NCI-H2081 (cell line): ENCODE measurements at regions not wholly inside any gene's neighbourhood (a gene's known extent, or its start where the extent isn't known, plus 50 kb on each side); places are given as distances from the start of the nearest gene placed in this dataset.

Experiments
- DNase-seq, 2 experiments: peaks; one replicate each; lab custom pipeline; 2025; lab: John Stamatoyannopoulos, UW

DNA sequence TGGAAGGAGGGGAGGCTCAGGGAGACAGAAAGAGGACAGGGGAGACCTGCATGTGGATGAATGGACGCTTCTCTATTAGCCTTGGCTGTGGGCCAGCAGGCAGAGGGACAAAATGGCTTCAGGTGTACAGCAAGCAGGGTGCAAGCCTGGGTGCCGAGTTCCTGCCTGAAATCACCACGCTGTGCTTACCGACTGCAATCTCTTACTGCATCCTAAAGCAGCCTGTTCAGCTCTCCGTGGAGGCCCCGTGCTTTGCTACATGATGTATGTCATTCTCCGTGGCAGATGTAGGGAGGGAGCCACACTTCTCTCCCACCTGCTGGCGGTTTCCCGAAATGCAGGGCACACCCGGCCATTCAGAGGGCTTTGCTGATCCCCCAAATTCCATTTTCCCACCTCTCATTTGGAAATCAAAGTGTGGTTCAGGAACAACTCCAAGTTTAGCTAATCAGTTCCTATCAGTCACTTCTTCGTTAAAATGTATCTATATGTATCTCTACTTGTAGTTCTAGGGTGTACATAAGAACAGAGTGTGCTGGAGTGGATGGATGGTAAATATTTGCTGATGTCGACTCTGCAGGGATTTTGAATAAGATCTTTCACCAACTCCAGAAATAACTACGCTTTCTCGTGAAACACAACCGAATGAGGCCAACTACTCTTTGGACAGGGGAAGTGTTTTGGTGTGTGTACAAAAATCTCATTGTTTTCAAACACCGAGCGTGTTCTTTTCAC lies 122.3 kb upstream of the BACE2 start:
- peak; percentile 74 to 91 for DNase-seq

DNA sequence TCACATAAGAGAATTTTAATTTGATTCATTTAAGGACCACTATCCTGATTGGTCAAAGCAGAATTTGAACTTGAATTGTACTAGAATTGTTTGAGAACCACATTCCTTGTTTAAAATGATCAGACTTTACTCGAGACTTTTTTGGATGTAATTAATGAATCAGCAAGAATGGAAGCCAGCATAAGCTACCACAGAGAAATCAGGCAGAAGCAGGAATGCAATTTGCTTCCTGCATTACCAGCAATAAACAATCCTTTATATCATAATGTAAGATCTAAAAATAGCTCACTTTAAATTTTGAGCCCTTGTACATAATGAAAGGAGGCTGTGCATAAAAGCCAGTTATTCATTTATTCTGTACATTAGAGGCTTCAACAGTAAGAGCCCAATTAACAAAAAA lies 119.8 kb upstream of the BACE2 start:
- no peak for DNase-seq

DNA sequence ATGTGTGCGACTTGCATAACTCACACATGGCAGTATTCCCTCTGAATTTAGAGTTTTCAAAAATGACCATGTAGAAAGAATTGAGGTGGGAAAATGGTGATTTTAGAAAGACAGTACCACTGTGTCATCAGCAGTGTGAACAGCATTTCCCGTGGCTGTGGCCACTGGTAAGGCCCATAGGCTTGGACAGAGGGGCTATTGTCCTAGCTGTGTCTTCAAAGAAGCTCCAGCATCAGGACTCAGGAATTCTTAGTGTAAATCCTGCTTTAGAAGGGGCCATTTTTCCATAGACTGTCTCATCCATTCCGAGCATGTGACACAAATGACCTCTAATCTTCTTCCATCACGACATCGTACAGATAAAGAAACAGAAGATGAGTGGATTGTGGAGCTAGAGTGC lies 119.3 kb upstream of the BACE2 start:
- DNase-seq, result no peak

DNA sequence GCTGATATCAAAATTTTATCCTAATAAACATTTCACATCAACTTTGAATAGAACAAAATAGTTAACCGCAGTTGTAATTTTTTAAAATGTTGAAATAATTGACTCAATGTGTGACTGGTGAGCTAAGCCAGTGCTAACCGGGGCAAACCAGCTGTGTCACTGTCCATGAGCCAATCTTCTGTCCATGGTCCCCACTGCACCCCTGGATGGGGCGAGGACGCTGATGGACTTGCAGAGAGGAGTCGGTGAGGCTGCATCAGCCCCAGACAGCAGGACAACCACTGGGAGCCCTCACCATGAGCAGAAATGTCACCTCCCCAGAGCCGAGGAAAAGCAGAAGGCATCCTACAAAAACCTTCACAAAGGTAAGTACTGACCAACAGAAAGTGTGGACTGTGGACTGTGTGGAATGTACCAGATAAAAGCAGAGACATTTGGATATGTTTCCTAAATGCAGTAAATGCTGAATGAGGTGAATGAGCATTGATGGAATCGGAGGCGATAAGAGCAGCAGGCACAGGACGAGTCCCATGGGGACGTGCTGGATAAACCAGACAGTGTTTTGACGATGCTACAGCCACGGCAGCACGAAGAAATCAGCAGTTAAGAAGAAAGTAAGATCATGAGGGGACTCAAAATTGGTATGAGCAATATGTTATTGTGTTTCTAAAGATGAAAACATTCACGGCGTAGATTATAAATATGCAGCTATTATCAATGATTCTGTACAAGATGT lies 115.0 kb upstream of the BACE2 start:
- no peak for DNase-seq

DNA sequence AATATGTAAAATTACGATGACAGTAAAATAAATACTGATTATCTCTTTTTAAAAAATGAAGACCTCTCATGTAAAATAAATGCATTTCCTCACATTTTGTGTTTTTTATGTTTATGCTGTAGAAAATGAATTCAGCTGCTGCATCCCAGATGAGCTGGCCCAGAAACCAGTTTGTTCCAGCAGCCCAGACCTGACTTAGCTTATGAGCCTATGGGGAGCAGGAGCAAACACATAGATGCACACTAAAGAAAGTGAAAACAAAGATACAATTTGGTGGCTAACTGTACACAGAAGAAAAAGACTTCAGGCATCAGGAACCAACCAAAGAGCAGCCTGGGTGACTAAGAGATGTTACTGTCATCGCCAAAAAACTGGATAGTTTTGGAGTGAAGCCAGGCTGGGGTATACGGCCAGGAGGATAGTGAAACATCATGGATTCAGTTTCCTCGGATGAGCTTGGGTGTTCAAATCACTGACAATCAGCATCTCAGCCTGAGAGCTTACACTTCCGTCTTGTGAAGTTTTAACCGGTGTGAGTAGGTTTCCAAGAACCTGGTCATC lies 113.9 kb upstream of the BACE2 start:
- DNase-seq, result no peak

DNA sequence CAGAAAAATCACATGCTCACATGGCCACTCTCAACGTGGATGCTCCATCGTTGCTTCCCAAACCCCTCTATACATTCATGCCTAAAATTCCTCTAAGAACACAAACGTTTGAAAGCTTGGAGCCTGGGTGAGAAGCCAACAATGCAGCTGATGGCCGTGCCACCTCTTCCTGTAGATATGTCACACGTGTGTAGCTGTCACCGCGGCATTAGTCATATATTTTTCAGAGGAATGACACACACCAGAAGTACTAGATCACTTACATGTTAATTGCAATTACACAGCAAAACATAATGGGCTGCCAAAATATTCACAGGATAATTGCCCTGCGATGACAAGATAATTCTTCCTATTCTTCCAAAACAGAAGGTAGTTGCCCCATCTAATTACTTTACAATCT lies 112.7 kb upstream of the BACE2 start:
- peak in 1 of 2 experiments; percentile 27 for DNase-seq

DNA sequence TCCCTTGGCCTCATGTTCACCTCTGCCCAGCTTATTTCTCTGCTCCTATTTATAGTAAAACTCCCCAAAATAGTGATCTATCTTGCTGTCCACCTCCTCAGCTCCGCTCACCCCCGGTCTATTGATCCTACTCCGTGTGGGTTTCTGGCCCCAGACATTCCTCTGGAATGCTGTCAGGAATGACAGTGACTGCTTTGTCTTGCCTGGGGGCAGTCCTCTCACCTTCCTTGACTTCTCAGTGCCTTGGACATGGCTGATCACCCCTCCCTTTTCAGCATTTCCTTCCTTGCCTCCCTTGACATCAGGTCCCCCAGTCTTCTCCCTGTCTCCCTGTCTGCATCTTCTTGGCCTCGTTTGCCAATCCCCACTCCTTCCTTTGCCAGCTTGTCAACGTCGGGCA lies 108.1 kb upstream of the BACE2 start:
- no peak for DNase-seq

DNA sequence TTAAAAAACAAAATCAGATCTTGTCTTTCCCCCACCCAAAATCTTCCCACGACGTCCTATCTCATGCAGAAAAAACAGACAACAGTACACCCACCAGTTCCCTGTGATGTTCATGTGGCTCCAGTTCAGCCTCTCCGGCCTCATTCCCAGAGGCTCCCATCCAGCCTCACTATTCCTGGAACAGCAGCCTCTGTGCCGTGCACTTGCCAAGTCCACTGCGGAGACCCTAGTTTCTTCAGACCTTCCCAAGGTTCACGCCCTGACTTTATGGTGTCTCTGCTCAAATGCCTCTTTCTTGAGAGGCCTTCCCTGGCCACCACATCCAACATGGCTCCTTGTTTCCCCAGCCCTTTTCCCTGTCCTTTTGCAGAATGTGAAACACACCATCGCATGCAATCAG lies 106.3 kb upstream of the BACE2 start:
- no peak for DNase-seq

DNA sequence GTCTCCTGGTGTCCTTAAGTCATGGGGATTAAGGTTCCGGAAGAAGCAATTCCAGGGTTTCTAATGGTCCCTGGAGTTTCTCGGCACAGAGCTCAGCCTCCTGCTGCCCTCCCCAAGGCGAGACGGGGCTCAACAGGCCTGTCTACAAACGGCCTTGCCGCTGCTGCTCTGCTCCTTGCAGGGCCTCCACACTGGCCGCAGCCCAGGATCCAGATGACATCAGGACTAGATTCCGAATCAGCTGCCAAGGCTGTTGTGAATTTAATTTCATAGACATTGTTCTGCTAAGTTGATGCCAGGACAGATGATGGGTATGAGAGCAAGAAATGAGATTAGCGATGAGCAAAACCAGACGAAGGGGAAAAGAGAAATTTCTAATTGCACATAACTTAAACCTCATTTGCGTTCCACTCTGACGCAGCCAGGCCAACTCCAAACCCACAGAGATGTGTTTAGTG lies 103.6 kb upstream of the BACE2 start:
- DNase-seq, result no peak

DNA sequence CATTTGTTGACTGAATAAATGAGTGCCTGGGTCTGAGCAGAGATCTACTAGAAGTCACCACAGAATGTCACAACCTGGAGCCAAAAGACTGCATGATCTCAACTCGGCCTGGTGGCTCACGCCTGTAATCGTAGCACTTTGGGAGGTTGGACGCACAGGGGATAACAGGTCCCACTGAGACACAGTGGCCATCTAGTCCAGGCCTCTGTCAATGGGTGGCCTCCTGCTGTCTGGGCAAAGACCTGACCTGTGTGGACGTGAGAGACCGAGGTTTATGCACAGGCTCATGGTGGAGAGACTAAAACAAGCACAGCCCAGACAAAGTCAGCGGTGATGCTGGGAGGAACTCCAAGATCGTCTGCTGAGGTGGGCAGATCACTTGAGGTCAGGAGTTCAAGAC lies 103.0 kb upstream of the BACE2 start:
- no peak for DNase-seq

DNA sequence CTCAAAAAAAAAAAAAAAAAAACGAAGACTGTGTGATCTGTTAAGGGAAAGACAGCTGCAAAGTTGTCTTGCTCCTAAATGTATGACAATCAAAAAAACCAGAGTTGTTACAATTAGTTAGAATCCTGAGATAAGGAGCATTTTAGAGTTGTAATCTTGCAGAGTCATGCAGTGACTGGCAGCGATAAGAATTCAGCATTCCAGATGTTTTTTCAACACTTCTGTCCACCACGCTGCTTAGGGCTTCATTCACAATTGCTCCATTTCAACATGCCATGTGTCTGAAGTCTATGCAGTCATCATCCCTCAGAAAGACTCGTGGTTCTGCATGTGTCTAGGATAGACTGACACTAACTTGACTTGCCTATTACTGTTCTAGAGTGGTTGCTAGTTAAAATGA lies 102.4 kb upstream of the BACE2 start:
- DNase-seq, result no peak

DNA sequence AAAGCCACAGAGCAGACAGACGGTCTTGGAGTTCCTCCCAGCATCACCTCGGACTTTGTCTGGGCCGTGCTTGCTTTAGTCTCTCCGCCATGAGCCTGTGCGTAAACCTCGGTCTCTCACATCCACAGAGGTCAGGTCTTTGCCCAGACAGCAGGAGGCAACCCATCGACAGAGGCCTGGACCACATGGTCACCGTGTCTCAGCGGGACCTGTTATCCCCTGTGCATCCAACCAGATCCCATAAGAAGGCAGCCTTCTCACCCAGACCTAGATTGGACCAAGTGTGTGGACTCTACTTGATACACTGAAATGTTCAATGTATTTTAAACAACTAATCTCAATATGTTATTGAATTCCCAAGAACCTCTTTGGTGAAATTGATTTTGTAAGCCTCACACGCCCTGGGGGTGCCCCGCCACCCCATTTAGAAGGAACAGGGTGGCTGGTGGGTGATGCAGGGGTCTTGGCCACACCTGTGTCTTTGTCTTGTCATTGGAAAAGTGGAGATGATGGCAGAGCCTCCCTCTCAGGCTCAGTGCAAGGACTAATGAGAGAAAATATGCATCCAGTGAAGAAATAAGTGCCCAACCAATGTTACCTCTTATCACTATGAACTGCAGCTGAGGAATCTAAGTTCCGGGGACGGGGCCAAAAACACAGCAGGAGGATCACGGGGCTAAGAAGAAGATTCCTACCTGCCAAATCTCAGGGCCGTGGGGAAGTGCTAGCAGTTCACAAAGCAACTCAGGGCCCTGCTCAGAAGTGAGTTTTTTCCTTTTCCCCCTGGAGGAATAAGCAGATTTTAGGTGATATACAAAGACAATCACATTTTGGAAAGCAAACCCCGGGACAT lies 101.6 kb upstream of the BACE2 start:
- DNase-seq, result no peak

DNA sequence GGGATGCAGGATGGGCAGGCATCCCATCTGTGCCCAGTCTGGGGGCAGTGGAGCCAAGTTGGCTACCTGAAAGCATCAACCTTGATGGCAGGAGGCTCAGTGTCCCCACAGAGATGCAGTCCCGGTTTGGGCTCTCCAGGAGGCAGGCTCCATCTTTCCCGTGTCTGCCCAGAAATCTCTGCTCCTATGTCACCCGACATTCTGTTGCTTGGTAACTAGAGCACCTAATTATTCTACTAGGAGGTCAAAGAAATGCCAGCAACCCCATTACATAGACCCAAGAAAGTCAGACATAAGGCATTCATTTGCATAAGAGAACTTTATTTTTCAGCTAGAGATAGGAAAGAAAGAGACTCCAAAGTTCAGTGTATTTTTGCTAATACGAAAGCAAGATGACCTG lies 100.3 kb upstream of the BACE2 start:
- peak in 1 of 2 experiments; percentile 5 for DNase-seq

DNA sequence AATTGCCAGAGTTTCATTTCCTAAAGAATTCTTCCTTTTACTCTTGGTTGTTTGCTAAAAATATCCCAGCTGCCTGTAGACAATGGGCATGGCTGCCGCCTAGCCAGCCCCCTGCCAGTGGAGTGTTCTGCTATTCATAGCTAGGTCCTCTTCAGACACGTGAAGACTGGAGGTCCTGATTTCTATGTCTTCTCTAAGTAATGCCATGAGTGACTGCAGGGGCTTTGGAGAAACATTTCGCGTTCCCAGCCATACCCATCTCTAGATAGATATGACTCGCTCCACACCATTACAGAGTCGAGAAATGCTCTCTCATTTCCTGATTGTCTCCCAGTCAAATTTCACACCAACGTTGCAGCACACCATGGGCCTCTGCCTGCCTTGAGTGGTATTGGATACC lies 99.5 kb upstream of the BACE2 start:
- peak in 1 of 2 experiments; percentile 12 for DNase-seq

DNA sequence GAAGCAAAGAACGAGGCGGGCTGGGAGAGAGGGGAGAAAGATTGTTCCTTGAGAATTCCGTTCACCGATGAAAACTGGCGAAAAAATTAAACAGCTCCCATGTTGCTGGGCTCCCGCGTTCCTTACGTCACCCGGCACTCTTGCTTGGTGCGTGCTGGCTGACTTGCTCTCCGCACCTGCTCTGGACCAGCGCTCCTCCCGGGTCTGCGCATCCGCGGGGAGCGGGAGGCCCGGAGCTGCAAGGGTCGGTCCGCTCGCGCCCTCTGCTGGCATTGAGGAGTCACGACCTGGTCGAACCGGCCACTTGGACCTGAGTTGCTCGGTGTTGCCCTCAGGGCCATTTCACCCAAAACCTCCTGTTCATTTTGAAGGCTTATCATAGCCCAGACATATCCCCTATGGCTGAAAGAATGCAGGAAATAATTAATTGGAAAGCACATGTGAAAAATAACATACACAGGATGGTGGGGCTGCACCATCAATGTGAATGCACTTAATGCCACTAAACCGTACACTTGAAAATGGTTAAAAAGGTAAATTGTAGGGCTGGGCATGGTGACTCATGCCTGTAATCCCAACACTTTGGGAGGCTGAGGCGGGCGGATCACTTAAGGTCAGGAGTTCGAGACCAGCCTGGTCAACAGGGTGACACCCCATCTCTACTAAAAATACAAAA lies 98.9 kb upstream of the BACE2 start:
- peak; percentile 86 to 88 for DNase-seq

DNA sequence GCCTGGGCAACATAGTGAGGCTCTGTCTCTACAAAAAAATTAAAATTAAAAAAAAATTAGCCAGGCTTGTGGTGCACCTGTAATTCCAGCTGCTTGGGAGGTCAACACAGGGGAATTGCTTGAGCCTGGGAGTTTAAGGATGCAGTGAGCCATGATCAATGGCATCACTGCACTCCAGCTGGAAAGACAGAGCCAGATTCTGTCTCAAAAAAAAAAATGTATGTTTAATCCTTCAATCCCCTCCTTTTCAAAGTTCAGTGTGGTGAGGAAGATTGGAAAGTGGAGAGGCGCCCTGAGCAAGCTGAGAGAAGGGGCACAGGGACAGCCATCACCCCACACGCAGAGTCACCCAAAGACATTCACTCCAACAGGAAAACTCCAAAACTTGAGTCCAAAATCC lies 97.7 kb upstream of the BACE2 start:
- no peak for DNase-seq

DNA sequence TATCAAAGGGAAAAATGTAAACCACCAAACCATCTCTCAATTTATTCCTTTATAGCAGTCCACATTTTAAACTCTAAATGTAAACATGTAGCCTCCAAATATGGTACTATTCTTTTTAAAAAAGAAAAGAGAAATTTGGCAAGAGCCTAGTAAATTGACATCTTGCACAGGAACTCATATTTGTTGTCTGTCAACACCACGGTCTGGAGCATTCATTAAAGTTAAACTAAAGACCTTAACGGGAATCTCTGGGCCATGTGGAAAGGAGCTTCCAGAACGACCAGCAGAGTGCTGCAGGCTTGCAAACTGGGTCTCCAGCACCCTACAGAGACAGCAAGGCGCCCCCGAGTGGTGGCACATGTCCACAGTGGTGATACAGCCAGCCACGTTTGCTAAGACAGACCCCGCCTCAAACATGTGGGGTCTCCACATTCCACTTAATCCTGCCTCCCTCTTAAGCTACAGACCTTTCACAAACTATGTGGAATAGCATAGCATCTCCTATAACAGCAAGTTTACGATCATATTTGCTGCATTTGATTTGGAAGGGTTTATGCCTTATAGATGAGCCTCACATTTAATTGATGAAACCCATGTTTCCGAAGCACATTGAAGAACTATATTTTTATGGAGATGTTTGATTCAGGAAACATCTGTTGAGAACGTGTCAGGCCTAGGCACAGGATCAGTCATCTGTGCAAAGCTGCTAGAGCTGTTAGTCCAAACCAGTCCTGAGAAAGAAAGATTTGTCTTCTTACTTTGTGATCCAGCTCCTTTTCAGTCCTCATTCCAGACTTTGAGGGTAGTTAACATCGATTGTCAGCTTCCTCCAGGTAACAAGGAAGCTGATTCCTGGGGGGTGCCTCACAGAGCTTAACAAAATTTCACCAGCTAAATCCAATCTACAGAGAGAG lies 96.4 kb upstream of the BACE2 start:
- DNase-seq, result peak in 1 of 2 experiments; percentile 3

DNA sequence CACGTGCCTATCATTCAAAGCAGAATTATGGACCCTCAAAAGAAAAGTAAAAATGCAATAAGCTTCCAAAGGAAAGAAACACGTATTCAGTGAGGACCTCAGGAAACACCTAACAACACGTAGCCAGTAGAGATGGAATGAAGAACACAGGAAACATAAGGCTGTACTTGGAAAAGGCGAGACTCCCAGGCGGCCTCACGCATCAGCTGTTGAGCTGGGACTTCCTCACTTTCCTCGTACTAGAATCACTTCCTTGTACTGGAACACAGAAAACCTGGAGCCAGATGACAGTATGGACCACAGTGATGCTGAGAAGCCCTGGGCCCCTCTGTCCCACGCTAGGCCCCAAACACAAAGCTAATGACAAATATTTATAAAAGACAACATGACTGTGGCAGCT lies 94.4 kb upstream of the BACE2 start:
- DNase-seq, result no peak

DNA sequence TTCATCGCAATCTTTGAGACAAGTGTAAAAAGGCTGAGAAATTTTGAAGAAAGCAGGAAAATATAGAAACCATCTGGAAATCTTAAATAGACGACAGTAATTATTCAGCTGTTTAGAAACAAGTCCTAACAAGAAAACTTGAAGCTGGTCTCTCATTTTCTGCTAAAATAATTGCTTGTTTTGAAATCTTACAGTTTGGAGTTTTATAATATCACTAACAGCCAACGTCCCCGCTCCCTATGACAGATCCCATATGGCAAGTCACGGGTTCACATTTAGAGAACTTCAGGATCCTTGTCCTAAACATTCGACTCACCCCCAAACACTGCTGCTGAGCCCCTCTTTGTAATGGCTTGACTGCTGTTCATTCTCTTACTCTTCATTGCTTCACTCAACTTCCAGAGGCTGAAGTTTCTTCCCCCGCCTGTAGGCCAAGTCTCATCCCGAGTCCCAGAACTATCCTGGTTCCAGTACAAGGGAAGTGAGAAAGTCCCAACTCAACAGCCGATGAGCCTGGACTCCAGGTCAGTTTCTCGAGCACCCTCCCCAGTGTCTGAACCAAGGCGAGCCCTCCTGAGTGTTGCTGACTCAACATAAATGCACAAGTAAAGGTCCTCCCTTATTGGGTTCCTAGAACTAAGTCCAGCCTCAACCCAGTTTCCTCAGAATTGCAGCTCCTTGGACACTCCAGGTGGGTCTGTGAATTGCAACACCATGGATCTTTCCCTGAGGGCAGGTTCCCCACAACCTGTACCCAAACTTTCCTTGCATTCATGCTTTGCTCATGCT lies 93.4 kb upstream of the BACE2 start:
- DNase-seq, result no peak

DNA sequence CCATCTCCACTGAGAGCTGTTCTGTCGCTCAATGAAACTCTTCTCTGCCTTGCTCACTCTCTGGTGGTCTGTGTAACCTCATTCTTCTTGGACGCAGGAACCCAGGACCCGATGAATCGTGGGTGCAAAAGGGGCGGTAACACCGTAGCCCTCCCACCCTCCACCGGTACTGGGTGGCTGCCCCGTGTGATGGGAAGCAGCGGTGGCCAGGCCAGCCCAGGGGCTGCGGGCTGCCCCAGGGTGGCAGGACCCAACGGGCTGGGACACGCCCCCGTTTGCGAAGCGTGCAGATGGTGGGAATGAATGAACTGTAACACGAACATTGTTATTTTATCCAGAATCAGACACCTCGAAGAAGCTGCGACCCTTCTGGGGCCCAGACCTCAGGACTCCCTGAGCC lies 92.3 kb upstream of the BACE2 start:
- no peak for DNase-seq
